BLaER1 treated with 17β-estradiol and CSF1 and Interleukin-3, amounts not matched to agents 10 nM and 100 nM (cell line): ENCODE measurements at regions not wholly inside any gene's neighbourhood (a gene's known extent, or its start where the extent isn't known, plus 50 kb on each side); places are given as distances from the start of the nearest gene placed in this dataset.

ENCODE experiments used
- H3K27ac ChIP-seq, 11 experiments: shearing (Covaris generic); formaldehyde crosslinking; 2 replicates each; pipeline ENCODE4 v1.8.1; 2022
- H3K27me3 ChIP-seq, 11 experiments: shearing (Covaris generic); formaldehyde crosslinking; 2 replicates each; pipeline ENCODE4 v1.8.1; 2022
- H3K36me3 ChIP-seq, 11 experiments: shearing (Covaris generic); formaldehyde crosslinking; 2 replicates each; pipeline ENCODE4 v1.8.1; 2022
- H3K4me1 ChIP-seq, 10 experiments: shearing (Covaris generic); formaldehyde crosslinking; 2 replicates each; pipeline ENCODE4 v1.8.1; 2022
- H3K4me2 ChIP-seq, 11 experiments: shearing (Covaris generic); formaldehyde crosslinking; 2 replicates each; pipeline ENCODE4 v1.8.1; 2022
- H3K4me3 ChIP-seq, 10 experiments: shearing (Covaris generic); formaldehyde crosslinking; 2 replicates each; pipeline ENCODE4 v1.8.1; 2022
- H3K9ac ChIP-seq, 11 experiments: shearing (Covaris generic); formaldehyde crosslinking; 2 replicates each; pipeline ENCODE4 v1.8.1; 2022
- H3K9me3 ChIP-seq, 11 experiments: shearing (Covaris generic); formaldehyde crosslinking; replicated peaks in 1 of 11; 2 replicates each; pipeline ENCODE4 v1.8.1; 2022
- H4K20me1 ChIP-seq, 11 experiments: shearing (Covaris generic); formaldehyde crosslinking; 2 replicates each; pipeline ENCODE4 v1.8.1; 2022
- Cebpa-rat ChIP-seq, 11 experiments: shearing (Covaris generic); IDR thresholded peaks; 2 replicates each; pipeline ENCODE4 v1.8.1; 2022

DNA sequence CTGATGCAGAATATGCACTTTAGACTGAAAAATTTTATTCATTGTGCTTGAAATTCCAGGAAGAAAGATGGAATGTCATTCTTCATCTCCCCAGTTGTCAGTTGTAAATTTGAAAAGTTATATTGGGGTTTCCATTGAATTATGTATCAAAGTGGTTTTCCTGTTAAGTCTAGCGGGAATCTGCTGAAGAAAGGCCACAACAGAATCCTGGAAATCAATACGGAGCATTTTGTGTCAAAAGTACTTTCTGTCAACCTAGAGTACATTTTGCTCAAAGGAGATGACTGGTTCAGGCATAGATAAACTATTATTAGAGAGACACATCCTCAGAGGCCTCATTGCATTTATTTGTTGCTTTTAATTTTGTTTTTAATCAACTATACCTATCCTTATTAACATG, 538.2 kb upstream of the SEMA3D start:
- Histone ChIP-seq H3K27ac (no peak overlapping the region), H3K4me1 (peaks cover 0 to 19% (median 0%) of the 10 kb centered on the region in 10 experiments; a peak in 5 of 20 replicates), H4K20me1 (no peaks in the 10 kb centered on the region), H3K4me2 (no peak overlapping the region), H3K4me3 (no peak overlapping the region), H3K9ac (no peak overlapping the region), H3K9me3 (no peaks in the 10 kb centered on the region), H3K27me3 (no peaks in the 10 kb centered on the region), H3K36me3 (no peaks in the 10 kb centered on the region)
- TF ChIP-seq Cebpa-rat (IDR thresholded peaks at IDR 0.05), result no peak

GRCh38 chr7:85719981-85720953, 533.4 kb upstream of the SEMA3D start:
- no peaks in the 10 kb centered on the region for H3K36me3 ChIP-seq
- no peak overlapping the region for H3K9ac ChIP-seq
- H4K20me1 ChIP-seq, result no peaks in the 10 kb centered on the region
- H3K27me3 ChIP-seq, result no peaks in the 10 kb centered on the region
- peak overlapping the region in 1 of 11 experiments; percentile 45; a peak in 3 of 22 replicates for H3K4me2 ChIP-seq
- peaks cover 0 to 8% (median 0%) of the 10 kb centered on the region in 11 experiments; a peak in 4 of 22 replicates for H3K9me3 ChIP-seq
- peak overlapping the region in 6 of 11 experiments; percentile 3 to 63 (median 46); a peak in 10 of 22 replicates for H3K27ac ChIP-seq
- peak in 1 of 11 experiments; percentile 40; a peak in 1 of 22 replicates for TF ChIP-seq Cebpa-rat (IDR thresholded peaks at IDR 0.05)
- H3K4me3 ChIP-seq, result no peak overlapping the region
- H3K4me1 ChIP-seq, result peaks cover 0 to 22% (median 0%) of the 10 kb centered on the region in 10 experiments; a peak in 5 of 20 replicates

GRCh38 chr7:85716353-85716752, 529.5 kb upstream of the SEMA3D start:
- Histone ChIP-seq H3K4me1 (peaks cover 0 to 27% (median 0%) of the 10 kb centered on the region in 10 experiments; a peak in 6 of 20 replicates), H3K9ac (no peak overlapping the region), H3K27me3 (no peaks in the 10 kb centered on the region), H3K27ac (no peak overlapping the region), H3K4me3 (no peak overlapping the region), H3K36me3 (no peaks in the 10 kb centered on the region), H3K4me2 (no peak overlapping the region), H4K20me1 (no peaks in the 10 kb centered on the region), H3K9me3 (peaks cover 0 to 8% (median 0%) of the 10 kb centered on the region in 11 experiments; a peak in 4 of 22 replicates)
- TF ChIP-seq Cebpa-rat (IDR thresholded peaks at IDR 0.05), result no peak

GRCh38 chr7:85714951-85715350, 528.1 kb upstream of the SEMA3D start:
- H3K9ac ChIP-seq, result no peak overlapping the region
- H3K9me3 ChIP-seq, result peaks cover 0 to 8% (median 0%) of the 10 kb centered on the region in 11 experiments; a peak in 4 of 22 replicates
- H3K27ac ChIP-seq, result no peak overlapping the region
- no peak for TF ChIP-seq Cebpa-rat (IDR thresholded peaks at IDR 0.05)
- peaks cover 0 to 19% (median 0%) of the 10 kb centered on the region in 10 experiments; a peak in 6 of 20 replicates for H3K4me1 ChIP-seq
- H3K27me3 ChIP-seq, result no peaks in the 10 kb centered on the region
- no peaks in the 10 kb centered on the region for H4K20me1 ChIP-seq
- no peaks in the 10 kb centered on the region for H3K36me3 ChIP-seq
- H3K4me3 ChIP-seq, result no peak overlapping the region
- no peak overlapping the region for H3K4me2 ChIP-seq

DNA sequence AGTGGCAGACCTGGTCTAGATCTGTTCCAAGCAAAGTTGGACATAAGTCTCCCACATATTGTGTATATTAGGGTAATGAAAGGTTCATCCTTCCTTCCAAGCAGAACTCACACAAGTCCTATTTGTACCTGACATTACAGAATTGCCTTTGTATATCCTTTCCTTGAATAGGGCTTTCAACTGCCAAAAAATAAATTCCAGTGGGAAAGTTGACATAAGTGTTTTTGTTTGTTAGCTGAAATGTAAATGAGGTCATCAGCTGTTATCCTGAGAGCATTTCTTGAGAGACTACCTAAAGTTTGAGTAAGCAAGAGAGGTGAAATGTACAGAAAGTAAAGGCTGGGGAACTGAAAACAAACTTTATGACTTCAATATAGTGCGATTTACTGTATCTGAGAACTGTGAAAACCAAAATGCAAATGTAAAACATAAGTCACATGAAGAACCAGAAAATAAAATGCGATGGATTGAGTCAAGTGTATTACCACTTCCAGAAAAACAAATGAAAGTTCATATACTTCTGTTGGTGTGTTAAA, 527.3 kb upstream of the SEMA3D start:
- Histone ChIP-seq H3K4me2 (no peak overlapping the region), H4K20me1 (no peaks in the 10 kb centered on the region), H3K27ac (no peak overlapping the region), H3K9me3 (peaks cover 0 to 4% (median 0%) of the 10 kb centered on the region in 11 experiments; a peak in 4 of 22 replicates), H3K27me3 (no peaks in the 10 kb centered on the region), H3K4me1 (peaks cover 0 to 13% (median 0%) of the 10 kb centered on the region in 10 experiments; a peak in 5 of 20 replicates), H3K36me3 (no peaks in the 10 kb centered on the region), H3K9ac (no peak overlapping the region), H3K4me3 (no peak overlapping the region)
- no peak for TF ChIP-seq Cebpa-rat (IDR thresholded peaks at IDR 0.05)

- Histone ChIP-seq H3K27me3 (no peaks in the 10 kb centered on the region), H3K4me3 (no peak overlapping the region), H3K27ac (no peak overlapping the region), H4K20me1 (no peaks in the 10 kb centered on the region), H3K4me1 (peaks cover 0 to 14% (median 0%) of the 10 kb centered on the region in 10 experiments; a peak in 6 of 20 replicates), H3K9me3 (no peaks in the 10 kb centered on the region), H3K36me3 (no peaks in the 10 kb centered on the region), H3K4me2 (no peak overlapping the region), H3K9ac (no peak overlapping the region)
- TF ChIP-seq Cebpa-rat (IDR thresholded peaks at IDR 0.05), result no peak
Observed at GRCh38 chr7:85713171-85713570, 526.3 kb upstream of the SEMA3D start.

GRCh38 chr7:85711894-85712293, 525.0 kb upstream of the SEMA3D start:
- no peak for TF ChIP-seq Cebpa-rat (IDR thresholded peaks at IDR 0.05)
- H3K4me1 ChIP-seq, result peaks cover 0 to 19% (median 0%) of the 10 kb centered on the region in 10 experiments; a peak in 6 of 20 replicates
- H3K9me3 ChIP-seq, result no peaks in the 10 kb centered on the region
- H3K27me3 ChIP-seq, result no peaks in the 10 kb centered on the region
- H3K4me2 ChIP-seq, result peak overlapping the region in 3 of 11 experiments; percentile 26 to 40 (median 39); a peak in 4 of 22 replicates
- H4K20me1 ChIP-seq, result no peaks in the 10 kb centered on the region
- H3K27ac ChIP-seq, result peak overlapping the region in 1 of 11 experiments; percentile 33; a peak in 3 of 22 replicates
- H3K4me3 ChIP-seq, result no peak overlapping the region
- H3K9ac ChIP-seq, result 0 out of 22 replicates have a peak overlapping the region, but pooled peaks of 1 of the 11 experiments have one; percentile 35
- no peaks in the 10 kb centered on the region for H3K36me3 ChIP-seq

DNA sequence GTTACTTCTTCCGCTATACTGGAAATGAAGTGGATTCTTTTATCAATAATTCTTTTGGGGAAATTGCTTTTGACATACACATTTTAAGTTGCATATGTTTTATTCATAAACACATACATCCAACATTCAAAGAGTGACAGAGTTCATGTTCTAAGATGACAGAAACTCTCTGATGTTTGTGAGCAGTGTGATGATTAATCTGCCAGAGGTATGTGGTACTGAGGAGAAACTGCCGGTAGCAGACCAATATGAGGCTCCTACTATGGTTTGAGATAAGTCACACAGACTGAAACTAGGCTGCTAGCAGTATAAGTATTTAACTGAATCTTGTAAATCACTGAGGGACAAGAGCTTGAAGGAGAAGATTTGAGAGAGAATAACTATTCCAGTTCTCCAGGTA, 524.1 kb upstream of the SEMA3D start:
- H4K20me1 ChIP-seq, result no peaks in the 10 kb centered on the region
- H3K9me3 ChIP-seq, result no peaks in the 10 kb centered on the region
- H3K36me3 ChIP-seq, result no peaks in the 10 kb centered on the region
- H3K4me3 ChIP-seq, result no peak overlapping the region
- no peaks in the 10 kb centered on the region for H3K27me3 ChIP-seq
- no peak overlapping the region for H3K4me2 ChIP-seq
- no peak for TF ChIP-seq Cebpa-rat (IDR thresholded peaks at IDR 0.05)
- 0 out of 22 replicates have a peak overlapping the region, but pooled peaks of 1 of the 11 experiments have one; percentile 17 for H3K27ac ChIP-seq
- H3K4me1 ChIP-seq, result peaks cover 0 to 19% (median 0%) of the 10 kb centered on the region in 10 experiments; a peak in 6 of 20 replicates
- no peak overlapping the region for H3K9ac ChIP-seq

DNA sequence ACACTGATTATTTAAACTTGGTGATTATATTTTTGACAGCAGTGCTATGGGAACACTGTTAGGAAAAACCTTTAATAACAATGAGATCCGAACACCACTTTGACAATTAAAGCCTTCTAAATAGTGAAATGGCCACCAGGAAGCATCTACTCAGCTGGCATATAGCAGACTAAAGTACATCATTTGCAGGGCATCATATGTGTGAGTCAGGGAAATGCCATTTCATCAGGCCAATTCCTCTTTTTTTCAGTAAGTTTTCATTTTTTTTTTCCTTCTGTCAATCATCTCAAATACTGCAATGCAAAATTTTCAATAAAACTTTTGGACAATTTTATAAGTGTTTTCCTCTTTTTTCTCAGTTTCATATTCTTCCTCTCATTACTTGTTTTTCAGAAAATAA, 521.4 kb upstream of the SEMA3D start:
- Histone ChIP-seq H4K20me1 (no peaks in the 10 kb centered on the region), H3K4me1 (peaks cover 0 to 19% (median 0%) of the 10 kb centered on the region in 10 experiments; a peak in 6 of 20 replicates), H3K27ac (no peak overlapping the region), H3K9ac (no peak overlapping the region), H3K27me3 (no peaks in the 10 kb centered on the region), H3K9me3 (no peaks in the 10 kb centered on the region), H3K4me2 (no peak overlapping the region), H3K36me3 (no peaks in the 10 kb centered on the region), H3K4me3 (no peak overlapping the region)
- TF ChIP-seq Cebpa-rat (IDR thresholded peaks at IDR 0.05), result no peak
